ENCODE measurements at regions not wholly inside any gene's neighbourhood (a gene's known extent, or its start where the extent isn't known, plus 50 kb on each side); places are given as distances from the start of the nearest gene placed in this dataset.
"Not testable (repeated sequence)": the region's sequence is repeated elsewhere in the genome, so short reads cannot be mapped to it uniquely, and the experiment has no call there.

DNA sequence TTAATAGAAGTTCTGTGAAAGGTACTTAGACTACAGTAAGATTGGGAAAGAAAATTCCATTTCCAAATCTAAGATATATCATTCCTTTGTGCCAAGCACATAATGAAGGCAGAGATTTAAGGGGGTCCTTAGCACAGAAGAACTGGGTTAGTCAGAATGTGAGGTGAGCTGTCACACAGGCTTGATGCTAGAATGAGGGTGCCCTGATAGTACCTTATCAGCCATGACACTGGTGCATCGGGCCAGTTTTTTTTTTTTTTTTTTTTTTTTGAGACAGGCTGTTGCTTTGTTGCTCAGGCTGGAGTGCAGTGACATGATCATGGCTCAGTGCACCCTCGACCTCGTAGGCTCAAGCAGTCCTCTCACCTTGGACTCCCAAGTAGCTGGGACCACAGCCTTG, 2169.6 kb upstream of the DEFB115 start:
- POLR2A ChIA-PET; H3K27ac Mint-ChIP-seq; H3K27me3 Mint-ChIP-seq (ENCODE audit: low read depth); H3K4me1 Mint-ChIP-seq (ENCODE audit: low read depth); H3K4me3 Mint-ChIP-seq; ATAC-seq; CTCF ChIA-PET; H3K36me3 Mint-ChIP-seq (ENCODE audit: low read depth); DNase-seq: not testable (repeated sequence)
- H3K9me3 Mint-ChIP-seq (ENCODE audit: insufficient read depth): peaks cover 52% of the 10 kb centered on the region

DNA sequence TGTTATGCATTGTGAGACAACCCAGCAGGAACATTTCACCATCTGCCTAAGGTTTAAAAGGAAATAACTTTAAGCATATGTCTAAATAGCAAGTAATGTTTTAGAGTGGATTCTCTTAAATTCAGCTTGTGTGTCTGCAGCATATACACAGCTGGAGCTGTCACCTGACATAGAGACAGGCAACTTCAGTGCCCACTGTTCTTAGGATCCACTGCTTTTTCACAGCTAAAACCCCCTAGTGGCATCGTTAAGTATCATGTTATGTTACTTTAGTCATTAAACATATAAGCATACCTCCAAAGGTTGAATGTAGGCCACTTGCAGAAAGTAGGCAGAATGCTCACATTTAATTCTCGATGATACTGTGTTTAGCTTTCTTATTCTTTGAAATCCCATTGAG, 2169.0 kb upstream of the DEFB115 start:
- POLR2A ChIA-PET; H3K27ac Mint-ChIP-seq; H3K4me3 Mint-ChIP-seq; H3K36me3 Mint-ChIP-seq (ENCODE audit: low read depth); H3K27me3 Mint-ChIP-seq (ENCODE audit: low read depth); ATAC-seq; CTCF ChIA-PET; DNase-seq; H3K4me1 Mint-ChIP-seq (ENCODE audit: low read depth): not testable (repeated sequence)
- H3K9me3 Mint-ChIP-seq (ENCODE audit: insufficient read depth): peaks cover 52% of the 10 kb centered on the region

GRCh38 chr20:29089409-29089808, 2168.1 kb upstream of the DEFB115 start:
- DNase-seq; POLR2A ChIA-PET; H3K36me3 Mint-ChIP-seq (ENCODE audit: low read depth); H3K4me3 Mint-ChIP-seq; CTCF ChIA-PET; H3K27ac Mint-ChIP-seq; ATAC-seq; H3K4me1 Mint-ChIP-seq (ENCODE audit: low read depth); H3K27me3 Mint-ChIP-seq (ENCODE audit: low read depth): not testable (repeated sequence)
- H3K9me3 Mint-ChIP-seq (ENCODE audit: insufficient read depth): peaks cover 43% of the 10 kb centered on the region

DNA sequence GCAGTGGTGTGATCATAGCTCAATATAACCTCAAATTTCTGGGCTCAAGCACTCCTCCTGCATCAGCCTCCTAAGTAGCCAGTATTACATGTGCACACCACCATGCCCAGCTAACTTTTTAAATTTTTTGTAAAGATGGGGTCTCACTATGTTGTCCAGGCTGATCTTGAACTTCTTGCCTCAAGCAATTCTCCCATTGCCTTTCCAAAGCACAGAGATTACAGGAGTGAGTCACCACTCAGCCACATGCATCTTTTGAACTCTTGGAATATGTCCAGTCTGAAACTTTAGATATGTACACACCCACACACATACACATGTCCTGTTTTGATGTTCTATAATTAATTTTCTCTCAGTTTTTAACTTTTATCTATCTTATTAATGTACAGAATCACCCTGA, 2163.5 kb upstream of the DEFB115 start:
- CTCF ChIA-PET; ATAC-seq; H3K36me3 Mint-ChIP-seq (ENCODE audit: low read depth); DNase-seq; H3K4me1 Mint-ChIP-seq (ENCODE audit: low read depth); H3K4me3 Mint-ChIP-seq; POLR2A ChIA-PET; H3K27me3 Mint-ChIP-seq (ENCODE audit: low read depth); H3K27ac Mint-ChIP-seq: not testable (repeated sequence)
- peaks cover 28% of the 10 kb centered on the region for H3K9me3 Mint-ChIP-seq (ENCODE audit: insufficient read depth)

DNA sequence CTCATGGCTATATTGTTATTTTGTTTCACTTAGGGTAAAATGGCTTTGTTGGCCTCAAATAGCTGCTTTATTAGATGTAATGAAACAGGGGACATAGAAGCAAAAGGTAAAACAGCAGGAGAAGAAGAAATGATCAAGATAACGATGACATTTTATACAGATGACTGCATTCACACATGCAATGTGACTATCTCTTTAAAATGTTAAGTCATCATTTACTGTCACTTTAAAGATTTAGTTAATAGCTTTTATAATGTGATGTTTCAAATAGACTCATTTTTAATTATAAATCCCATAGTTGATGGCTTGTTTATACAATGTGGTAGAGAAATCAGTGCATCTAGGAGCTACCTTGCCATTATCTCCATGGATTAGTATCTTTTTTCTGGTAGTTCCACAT, 2160.8 kb upstream of the DEFB115 start:
- H3K36me3 Mint-ChIP-seq (ENCODE audit: low read depth); H3K4me3 Mint-ChIP-seq; H3K27ac Mint-ChIP-seq; ATAC-seq; CTCF ChIA-PET; POLR2A ChIA-PET; H3K4me1 Mint-ChIP-seq (ENCODE audit: low read depth); H3K27me3 Mint-ChIP-seq (ENCODE audit: low read depth); DNase-seq: not testable (repeated sequence)
- H3K9me3 Mint-ChIP-seq (ENCODE audit: insufficient read depth): peaks cover 15% of the 10 kb centered on the region

- ATAC-seq, POLR2A ChIA-PET, CTCF ChIA-PET: not testable (repeated sequence)
Observed at GRCh38 chr20:29107884-29108283, 2149.6 kb upstream of the DEFB115 start.

GRCh38 chr20:29109386-29109785, 2148.1 kb upstream of the DEFB115 start:
- H3K4me1 Mint-ChIP-seq (ENCODE audit: low read depth); H3K27me3 Mint-ChIP-seq (ENCODE audit: low read depth); DNase-seq; H3K36me3 Mint-ChIP-seq (ENCODE audit: low read depth); POLR2A ChIA-PET; ATAC-seq; H3K4me3 Mint-ChIP-seq; H3K27ac Mint-ChIP-seq; CTCF ChIA-PET: not testable (repeated sequence)
- H3K9me3 Mint-ChIP-seq (ENCODE audit: insufficient read depth): peaks cover 38% of the 10 kb centered on the region

More at GRCh38 chr20:29107884-29108283, 2149.6 kb upstream of the DEFB115 start:
- not testable (repeated sequence) for H3K27me3 Mint-ChIP-seq (ENCODE audit: low read depth); DNase-seq; H3K4me1 Mint-ChIP-seq (ENCODE audit: low read depth); H3K36me3 Mint-ChIP-seq (ENCODE audit: low read depth); H3K4me3 Mint-ChIP-seq; H3K27ac Mint-ChIP-seq
- peaks cover 34% of the 10 kb centered on the region for H3K9me3 Mint-ChIP-seq (ENCODE audit: insufficient read depth)

DNA sequence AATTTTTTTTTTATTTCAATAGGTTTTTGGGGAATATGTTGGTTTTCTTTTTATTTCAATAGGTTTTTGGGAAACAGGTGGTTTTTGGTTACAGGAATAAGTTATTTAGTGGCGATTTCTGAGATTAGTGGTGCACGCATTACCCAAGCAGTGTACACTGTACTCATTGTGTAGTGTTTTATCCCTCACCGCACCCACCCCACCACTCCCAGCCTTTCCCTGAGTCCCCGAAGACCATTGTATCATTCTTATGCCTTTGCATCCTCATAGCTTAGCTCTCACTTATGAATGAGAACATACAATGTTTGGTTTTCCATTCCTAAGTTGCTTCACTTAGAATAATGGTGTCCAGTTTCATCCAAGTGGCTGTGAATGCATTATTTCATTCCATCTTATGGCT, 2142.4 kb upstream of the DEFB115 start:
- H3K9me3 Mint-ChIP-seq (ENCODE audit: insufficient read depth): peaks cover 46% of the 10 kb centered on the region
- DNase-seq; H3K4me1 Mint-ChIP-seq (ENCODE audit: low read depth); POLR2A ChIA-PET; H3K4me3 Mint-ChIP-seq; ATAC-seq; H3K27me3 Mint-ChIP-seq (ENCODE audit: low read depth); H3K36me3 Mint-ChIP-seq (ENCODE audit: low read depth); CTCF ChIA-PET; H3K27ac Mint-ChIP-seq: not testable (repeated sequence)

- Mint-ChIP-seq H3K27ac (no peak overlapping the region), H3K4me1 (ENCODE audit: low read depth) (no peaks in the 10 kb centered on the region), H3K27me3 (ENCODE audit: low read depth) (no peaks in the 10 kb centered on the region), H3K9me3 (ENCODE audit: insufficient read depth) (peaks cover 45% of the 10 kb centered on the region), H3K4me3 (no peak overlapping the region), H3K36me3 (ENCODE audit: low read depth) (no peaks in the 10 kb centered on the region)
- ChIA-PET POLR2A (no interaction called here), CTCF (no interaction called here)
- DNase-seq: no peak
- no peak for ATAC-seq
Observed at GRCh38 chr20:29119141-29119540, 2138.3 kb upstream of the DEFB115 start.

DNA sequence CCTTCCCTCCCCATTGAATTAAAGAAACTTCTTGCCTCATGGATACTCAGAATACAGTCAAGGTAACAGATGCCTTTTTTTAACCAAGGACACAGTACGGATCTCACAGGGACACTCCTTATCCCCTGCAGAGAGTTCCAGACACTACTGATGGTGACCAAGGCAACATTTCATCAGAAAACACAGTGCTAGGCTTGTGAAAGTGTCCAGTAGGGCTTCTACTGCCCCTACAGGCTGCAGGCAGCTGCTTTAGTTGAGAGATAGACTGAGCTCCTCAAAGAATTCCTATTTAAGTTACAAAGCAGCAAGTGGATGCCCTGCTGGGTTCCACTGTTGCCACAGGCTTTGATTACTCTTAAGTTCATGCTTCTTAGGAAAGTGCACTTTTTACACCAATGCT, 2137.8 kb upstream of the DEFB115 start:
- H3K27ac Mint-ChIP-seq; ATAC-seq; H3K36me3 Mint-ChIP-seq (ENCODE audit: low read depth); POLR2A ChIA-PET; H3K4me1 Mint-ChIP-seq (ENCODE audit: low read depth); H3K4me3 Mint-ChIP-seq; CTCF ChIA-PET; DNase-seq; H3K27me3 Mint-ChIP-seq (ENCODE audit: low read depth): not testable (repeated sequence)
- H3K9me3 Mint-ChIP-seq (ENCODE audit: insufficient read depth): peaks cover 47% of the 10 kb centered on the region

DNA sequence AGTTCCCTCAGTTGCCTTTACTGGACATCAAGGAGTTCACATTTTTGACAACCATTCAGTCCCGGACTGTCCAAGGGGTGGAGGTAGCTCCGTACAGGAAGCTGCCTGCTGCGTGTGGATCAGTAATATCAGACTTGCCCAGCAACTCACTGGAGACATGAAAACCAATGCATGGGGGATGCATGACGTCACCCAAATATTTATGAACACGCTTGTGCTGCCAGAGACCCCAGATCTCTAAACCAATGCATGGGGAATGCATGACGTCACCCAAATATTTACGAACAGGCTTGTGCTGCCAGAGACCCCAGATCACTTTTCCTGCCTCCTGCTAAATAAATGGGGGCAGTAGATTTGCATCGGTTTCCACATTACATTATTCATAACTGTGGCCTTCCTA, 2137.4 kb upstream of the DEFB115 start:
- H3K4me3 Mint-ChIP-seq; H3K27me3 Mint-ChIP-seq (ENCODE audit: low read depth); H3K36me3 Mint-ChIP-seq (ENCODE audit: low read depth); CTCF ChIA-PET; DNase-seq; POLR2A ChIA-PET; H3K4me1 Mint-ChIP-seq (ENCODE audit: low read depth); H3K27ac Mint-ChIP-seq; ATAC-seq: not testable (repeated sequence)
- peaks cover 47% of the 10 kb centered on the region for H3K9me3 Mint-ChIP-seq (ENCODE audit: insufficient read depth)

DNA sequence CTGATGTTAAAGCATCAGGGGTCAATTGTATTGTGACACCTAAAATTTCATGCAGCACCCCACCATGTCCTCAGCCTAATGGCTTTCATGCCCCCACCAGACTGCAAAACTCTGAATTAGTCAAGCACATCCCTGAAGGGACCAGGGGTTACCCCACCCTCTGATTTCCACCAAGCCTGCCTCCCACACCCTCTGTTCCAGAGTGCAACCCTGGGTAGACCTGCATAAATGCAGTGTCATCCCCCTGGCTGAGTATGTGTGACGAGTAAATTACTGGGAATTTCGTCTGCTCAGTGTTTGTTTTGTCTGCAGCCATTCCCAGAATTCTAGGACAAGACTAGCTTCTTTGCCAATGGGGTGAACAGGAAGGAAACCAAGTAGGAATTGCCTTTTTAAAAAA, 2136.9 kb upstream of the DEFB115 start:
- peaks cover 48% of the 10 kb centered on the region for H3K9me3 Mint-ChIP-seq (ENCODE audit: insufficient read depth)
- POLR2A ChIA-PET; DNase-seq; H3K4me3 Mint-ChIP-seq; H3K27me3 Mint-ChIP-seq (ENCODE audit: low read depth); H3K4me1 Mint-ChIP-seq (ENCODE audit: low read depth); H3K27ac Mint-ChIP-seq; ATAC-seq; H3K36me3 Mint-ChIP-seq (ENCODE audit: low read depth); CTCF ChIA-PET: not testable (repeated sequence)

- DNase-seq; H3K36me3 Mint-ChIP-seq (ENCODE audit: low read depth); H3K27ac Mint-ChIP-seq; ATAC-seq; H3K27me3 Mint-ChIP-seq (ENCODE audit: low read depth); POLR2A ChIA-PET; H3K4me1 Mint-ChIP-seq (ENCODE audit: low read depth); H3K4me3 Mint-ChIP-seq; CTCF ChIA-PET: not testable (repeated sequence)
- H3K9me3 Mint-ChIP-seq (ENCODE audit: insufficient read depth): peaks cover 41% of the 10 kb centered on the region
Observed at GRCh38 chr20:29122784-29123183, 2134.7 kb upstream of the DEFB115 start.
